ENCODE measurements at regions not wholly inside any gene's neighbourhood (a gene's known extent, or its start where the extent isn't known, plus 50 kb on each side); places are given as distances from the start of the nearest gene placed in this dataset.
"Not testable (repeated sequence)": the region's sequence is repeated elsewhere in the genome, so short reads cannot be mapped to it uniquely, and the experiment has no call there.

DNA sequence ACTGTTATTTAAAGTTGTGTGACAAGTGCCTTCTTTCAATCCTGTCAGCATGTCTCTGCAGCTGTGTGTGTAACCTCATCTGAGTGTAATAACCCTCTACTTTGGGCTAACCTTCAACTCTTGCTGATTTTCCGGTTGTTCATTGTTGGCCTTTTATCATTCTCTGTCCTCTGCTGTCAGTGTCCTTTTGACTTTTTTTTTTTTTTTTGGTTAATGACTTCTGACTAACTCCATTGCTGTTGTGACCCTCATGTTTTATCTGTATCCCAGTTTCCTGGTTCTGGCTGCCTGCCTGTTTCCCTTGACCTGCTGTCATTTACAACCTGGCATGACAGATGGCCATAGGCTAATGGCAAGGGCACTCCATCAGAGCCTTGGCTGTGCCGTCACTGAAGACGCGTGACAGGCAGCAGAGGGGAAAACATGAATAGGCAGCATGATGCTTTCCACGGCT lies 145.7 kb upstream of the MAN1A1 start:
- Histone ChIP-seq H3K27me3 (no peaks in the 10 kb centered on the region), H3K27ac (peak overlapping the region in 3 of 4 donors; percentile 21 to 70 (median 57)), H3K9me3 (no peaks in the 10 kb centered on the region), H3K4me1 (peaks cover 36% of the 10 kb centered on the region), H3K4me3 (no peak overlapping the region), H3K36me3 (replicated peaks in 1 of 2; ENCODE audit: insufficient read depth in 1 of 2, low read depth in 2 of 2) (no peaks in the 10 kb centered on the region)
- intact Hi-C loops (cut with DNase I), result no loop called here
- DNase-seq (peak; percentile 59 to 85 (median 70)), ATAC-seq (peak; percentile 78)
- WGBS, 2 donors, result 18 to 21% methylated on average over 5 of the region's 5 CpGs
- TF ChIP-seq, protein P1, sequence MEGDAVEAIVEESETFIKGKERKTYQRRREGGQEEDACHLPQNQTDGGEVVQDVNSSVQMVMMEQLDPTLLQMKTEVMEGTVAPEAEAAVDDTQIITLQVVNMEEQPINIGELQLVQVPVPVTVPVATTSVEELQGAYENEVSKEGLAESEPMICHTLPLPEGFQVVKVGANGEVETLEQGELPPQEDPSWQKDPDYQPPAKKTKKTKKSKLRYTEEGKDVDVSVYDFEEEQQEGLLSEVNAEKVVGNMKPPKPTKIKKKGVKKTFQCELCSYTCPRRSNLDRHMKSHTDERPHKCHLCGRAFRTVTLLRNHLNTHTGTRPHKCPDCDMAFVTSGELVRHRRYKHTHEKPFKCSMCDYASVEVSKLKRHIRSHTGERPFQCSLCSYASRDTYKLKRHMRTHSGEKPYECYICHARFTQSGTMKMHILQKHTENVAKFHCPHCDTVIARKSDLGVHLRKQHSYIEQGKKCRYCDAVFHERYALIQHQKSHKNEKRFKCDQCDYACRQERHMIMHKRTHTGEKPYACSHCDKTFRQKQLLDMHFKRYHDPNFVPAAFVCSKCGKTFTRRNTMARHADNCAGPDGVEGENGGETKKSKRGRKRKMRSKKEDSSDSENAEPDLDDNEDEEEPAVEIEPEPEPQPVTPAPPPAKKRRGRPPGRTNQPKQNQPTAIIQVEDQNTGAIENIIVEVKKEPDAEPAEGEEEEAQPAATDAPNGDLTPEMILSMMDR (IDR thresholded peaks at IDR 0.05), result no peak
- TF ChIP-seq POLR2A (IDR thresholded peaks at IDR 0.05), result no peak

DNA sequence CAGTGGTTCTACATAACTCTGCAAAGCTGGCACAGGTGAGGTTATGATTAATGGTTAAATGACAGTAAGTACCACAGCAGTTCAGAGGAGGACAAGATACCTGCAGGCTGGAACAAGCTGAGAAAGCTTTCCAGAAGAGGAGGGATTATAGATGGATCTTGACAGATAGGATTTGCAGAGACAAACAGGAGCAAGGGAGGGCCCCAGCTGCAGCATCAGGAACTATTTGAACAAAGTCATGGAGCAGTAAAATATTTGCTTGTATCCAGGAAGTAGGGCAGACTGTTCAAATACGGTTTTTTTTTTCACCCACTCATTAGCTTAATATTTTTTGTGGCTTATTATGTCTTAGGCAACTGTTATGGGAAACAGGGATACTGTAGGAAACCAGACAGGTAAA lies 144.4 kb upstream of the MAN1A1 start:
- intact Hi-C loops (cut with DNase I), result no loop called here
- H3K4me1 ChIP-seq, result peaks cover 35% of the 10 kb centered on the region
- H3K9me3 ChIP-seq, result no peaks in the 10 kb centered on the region
- H3K4me3 ChIP-seq, result no peak overlapping the region
- no peaks in the 10 kb centered on the region for H3K27me3 ChIP-seq
- no peaks in the 10 kb centered on the region for H3K36me3 ChIP-seq (replicated peaks in 1 of 2; ENCODE audit: insufficient read depth in 1 of 2, low read depth in 2 of 2)
- TF ChIP-seq POLR2A (IDR thresholded peaks at IDR 0.05), result no peak
- TF ChIP-seq, protein P1 (IDR thresholded peaks at IDR 0.05), result no peak
- peak overlapping the region in 3 of 4 donors; percentile 43 to 70 (median 57) for H3K27ac ChIP-seq
- ATAC-seq (peak; percentile 69), DNase-seq (peak; percentile 19 to 57 (median 40))
- 0 to 6% methylated on average over 1 of the region's 1 CpG for WGBS, 2 donors

DNA sequence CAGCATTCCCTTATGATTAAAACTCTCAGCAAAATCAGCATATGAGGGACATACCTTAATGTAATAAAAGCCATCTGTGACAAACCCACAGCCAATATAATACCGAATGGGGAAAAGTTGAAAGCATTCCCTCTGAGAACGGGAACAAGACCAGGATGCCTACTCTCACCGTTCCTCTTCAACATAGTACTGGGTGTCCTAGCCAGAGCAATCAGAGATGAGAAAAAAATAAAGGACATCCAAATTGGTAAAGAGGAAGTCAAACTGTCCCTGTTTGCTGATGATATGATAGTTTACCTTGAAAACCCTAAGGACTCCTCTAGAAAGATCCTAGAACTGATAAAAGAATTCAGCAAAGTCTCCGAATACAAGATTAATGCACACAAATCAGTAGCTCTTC lies 141.6 kb upstream of the MAN1A1 start:
- intact Hi-C loops (cut with DNase I), result not testable (repeated sequence)

DNA sequence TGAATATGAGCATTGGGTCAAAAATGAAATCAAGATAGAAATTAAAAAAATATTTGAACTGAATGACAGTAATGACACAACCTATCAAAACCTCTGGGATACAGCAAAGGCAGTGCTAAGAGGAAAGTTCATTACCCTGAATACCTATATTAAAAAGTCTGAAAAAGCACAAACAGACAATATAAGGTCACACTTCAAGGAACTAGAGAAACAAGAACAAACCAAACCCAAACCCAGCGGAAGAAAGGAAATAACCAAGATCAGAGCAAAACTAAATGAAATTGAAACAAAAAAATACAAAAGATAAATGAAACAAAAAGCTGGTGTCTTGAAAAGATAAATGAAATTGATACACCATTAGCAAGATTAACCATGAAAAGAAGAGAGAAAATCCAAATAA lies 140.5 kb upstream of the MAN1A1 start:
- H3K36me3 ChIP-seq (replicated peaks in 1 of 2; ENCODE audit: insufficient read depth in 1 of 2, low read depth in 2 of 2); H3K4me3 ChIP-seq; DNase-seq; H3K27me3 ChIP-seq; ATAC-seq; H3K27ac ChIP-seq; H3K9me3 ChIP-seq; intact Hi-C loops (cut with DNase I): not testable (repeated sequence)
- H3K4me1 ChIP-seq, result peaks cover 15% of the 10 kb centered on the region
- WGBS, 2 donors, result 95 to 96% methylated on average over 1 of the region's 1 CpG

More for the DNA sequence above, 141.6 kb upstream of the MAN1A1 start:
- WGBS, 2 donors, result 96 to 97% methylated on average over 4 of the region's 4 CpGs
- H3K4me1 ChIP-seq, result peaks cover 24% of the 10 kb centered on the region
- not testable (repeated sequence) for H3K36me3 ChIP-seq (replicated peaks in 1 of 2; ENCODE audit: insufficient read depth in 1 of 2, low read depth in 2 of 2); H3K27ac ChIP-seq; DNase-seq; H3K4me3 ChIP-seq; H3K9me3 ChIP-seq; ATAC-seq; H3K27me3 ChIP-seq

- ATAC-seq, result peak; percentile 27
- H3K9me3 ChIP-seq, result no peaks in the 10 kb centered on the region
- intact Hi-C loops (cut with DNase I), result no loop called here
- no peak overlapping the region for H3K27ac ChIP-seq
- TF ChIP-seq POLR2A (IDR thresholded peaks at IDR 0.05), result no peak
- TF ChIP-seq, protein P1 (IDR thresholded peaks at IDR 0.05), result no peak
- H3K4me3 ChIP-seq, result no peak overlapping the region
- H3K27me3 ChIP-seq, result peaks cover 0 to 2% of the 10 kb centered on the region in 2 donors
- H3K36me3 ChIP-seq (replicated peaks in 1 of 2; ENCODE audit: insufficient read depth in 1 of 2, low read depth in 2 of 2), result no peaks in the 10 kb centered on the region
- peaks cover 10% of the 10 kb centered on the region for H3K4me1 ChIP-seq
- DNase-seq, result peak in 3 of 4 donors; percentile 34 to 64 (median 37)
- 53 to 55% methylated on average over 5 of the region's 5 CpGs for WGBS, 2 donors
These were observed 135.0 kb upstream of the MAN1A1 start for GRCh38 chr6:119484598-119484997.

DNA sequence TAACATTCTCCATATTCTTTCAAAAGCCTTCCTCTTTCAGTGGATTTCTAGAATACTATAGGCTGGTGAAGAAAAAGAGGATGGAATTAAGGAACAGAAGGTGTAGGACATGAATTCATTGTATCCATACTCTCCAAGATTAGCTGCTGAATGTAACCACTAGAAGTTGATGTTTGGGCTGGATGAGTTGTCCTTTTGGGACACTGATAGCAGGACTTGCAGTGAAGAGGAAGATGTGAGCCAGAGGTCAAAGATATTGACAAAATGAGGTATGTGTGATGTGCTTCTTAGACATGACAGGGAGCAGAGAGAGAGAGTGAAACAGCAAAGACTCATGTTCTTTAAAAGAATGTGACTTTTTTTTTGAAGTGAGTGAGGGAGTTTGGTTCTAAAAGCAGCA lies 134.3 kb upstream of the MAN1A1 start:
- Histone ChIP-seq H3K27me3 (peaks cover 0 to 2% of the 10 kb centered on the region in 2 donors), H3K4me3 (no peak overlapping the region), H3K27ac (no peak overlapping the region), H3K36me3 (replicated peaks in 1 of 2; ENCODE audit: insufficient read depth in 1 of 2, low read depth in 2 of 2) (no peaks in the 10 kb centered on the region), H3K9me3 (no peaks in the 10 kb centered on the region), H3K4me1 (peaks cover 13% of the 10 kb centered on the region)
- DNase-seq (no peak), ATAC-seq (no peak)
- TF ChIP-seq, protein P1 (IDR thresholded peaks at IDR 0.05), result no peak
- no peak for TF ChIP-seq POLR2A (IDR thresholded peaks at IDR 0.05)
- intact Hi-C loops (cut with DNase I), result no loop called here

Data from body of pancreas (tissue), 4 donors.